Fibroblast of lung (primary cell): ENCODE measurements at regions not wholly inside any gene's neighbourhood (a gene's known extent, or its start where the extent isn't known, plus 50 kb on each side); places are given as distances from the start of the nearest gene placed in this dataset.

ENCODE experiments used
- DNase-seq, 2 donors: peaks; one replicate each; pipeline versions ENCODE4 v3.0.0 to v3.0.0-alpha.2; 2010; ENCODE audit warnings: low read depth in 2 of 2
- H2AFZ ChIP-seq: 2 replicates; pipeline ENCODE4 v1.5.1; 2012; ENCODE audit warnings: low read length, control low read depth, inconsistent platforms
- H3K27ac ChIP-seq: 2 replicates; pipeline ENCODE4 v1.5.1; 2011; ENCODE audit warnings: low read length, control low read depth; ENCODE audit not compliant: insufficient read depth
- H3K27me3 ChIP-seq: 2 replicates; pipeline ENCODE4 v1.5.1; 2011; ENCODE audit warnings: mild to moderate bottlenecking, low read length; ENCODE audit not compliant: control insufficient read depth, insufficient read depth
- H3K36me3 ChIP-seq: 2 replicates; pipeline ENCODE4 v1.5.1; 2011; ENCODE audit warnings: low read length; ENCODE audit not compliant: control insufficient read depth, insufficient read depth
- H3K4me1 ChIP-seq: 2 replicates; pipeline ENCODE4 v1.5.1; 2011; ENCODE audit warnings: low read length; ENCODE audit not compliant: control insufficient read depth, insufficient read depth; ENCODE audit errors: extremely low read depth
- H3K4me2 ChIP-seq: 2 replicates; pipeline ENCODE4 v1.5.1; 2011; ENCODE audit warnings: low read length, control low read depth; ENCODE audit not compliant: insufficient read depth; ENCODE audit errors: extremely low read depth
- H3K4me3 ChIP-seq, 4 experiments: fragments of 200-600 bp in 1 of 4; sonication (generic) in 1 of 4; replicated peaks in 1 of 4; 2 replicates each; pipeline ENCODE4 v1.5.1; 2011 to 2016; ENCODE audit warnings: low read length in 4 of 4, low read depth in 3 of 4, mild to moderate bottlenecking in 3 of 4, control low read depth in 2 of 4, inconsistent platforms in 1 of 4, mixed read lengths in 1 of 4; ENCODE audit not compliant: insufficient read depth in 1 of 4; ENCODE audit errors: control extremely low read depth in 1 of 4
- H3K79me2 ChIP-seq: 2 replicates; pipeline ENCODE4 v1.5.1; 2012; ENCODE audit warnings: mild to moderate bottlenecking, low read length, inconsistent platforms; ENCODE audit not compliant: control insufficient read depth, insufficient read depth
- H3K9ac ChIP-seq: 2 replicates; pipeline ENCODE4 v1.5.1; 2011; ENCODE audit warnings: mild to moderate bottlenecking, low read length, control low read depth; ENCODE audit not compliant: insufficient read depth
- H3K9me3 ChIP-seq: 2 replicates; pipeline ENCODE4 v1.5.1; 2012; ENCODE audit warnings: low read depth, low read length; ENCODE audit not compliant: control insufficient read depth, insufficient read depth
- H4K20me1 ChIP-seq: 2 replicates; pipeline ENCODE4 v1.5.1; 2011; ENCODE audit warnings: low read length; ENCODE audit not compliant: control insufficient read depth, insufficient read depth; ENCODE audit errors: extremely low read depth
- CTCF ChIP-seq, 2 donors: IDR thresholded peaks in 1 of 2; conservative IDR thresholded peaks in 1 of 2; 1 replicate in 1 of 2; 2 replicates in 1 of 2; pipeline ENCODE4 v1.5.1; 2011 to 2012; ENCODE audit warnings: low read length in 2 of 2, control low read depth in 1 of 2, inconsistent platforms in 1 of 2, low read depth in 1 of 2, mild to moderate bottlenecking in 1 of 2
- EZH2 ChIP-seq: IDR thresholded peaks from 2 replicates; pipeline ENCODE4 v1.5.1; 2012; ENCODE audit warnings: low read length, control low read depth, mild to moderate bottlenecking; ENCODE audit errors: missing control alignments

GRCh38 chr5:165576678-165577275, 2071.4 kb downstream of the MAT2B start:
- Histone ChIP-seq H3K4me3 (no peak overlapping the region), H3K4me2 (no peak overlapping the region), H3K79me2 (no peaks in the 10 kb centered on the region), H3K27ac (no peak overlapping the region), H3K9ac (no peak overlapping the region), H3K27me3 (no peaks in the 10 kb centered on the region), H3K4me1 (no peaks in the 10 kb centered on the region), H2AFZ (no peak overlapping the region), H3K9me3 (no peaks in the 10 kb centered on the region), H4K20me1 (no peaks in the 10 kb centered on the region), H3K36me3 (no peaks in the 10 kb centered on the region)
- DNase-seq: no peak
- TF ChIP-seq EZH2 (no peak), CTCF (conservative IDR thresholded peaks at IDR 0.05 in 1 of 2, IDR thresholded peaks at IDR 0.05 in 1 of 2; ENCODE audit: low read depth in 1 of 2, low read length in 2 of 2) (no peak)

- no peak overlapping the region for H2AFZ ChIP-seq
- TF ChIP-seq EZH2: no peak
- no peak for TF ChIP-seq CTCF (conservative IDR thresholded peaks at IDR 0.05 in 1 of 2, IDR thresholded peaks at IDR 0.05 in 1 of 2; ENCODE audit: low read depth in 1 of 2, low read length in 2 of 2)
Observed at GRCh38 chr5:165579911-165580310, 2074.5 kb downstream of the MAT2B start.

GRCh38 chr5:165594693-165595092, 2089.3 kb downstream of the MAT2B start:
- Histone ChIP-seq H4K20me1 (no peaks in the 10 kb centered on the region), H3K36me3 (no peaks in the 10 kb centered on the region)

More at GRCh38 chr5:165579911-165580310, 2074.5 kb downstream of the MAT2B start:
- Histone ChIP-seq H4K20me1 (no peaks in the 10 kb centered on the region), H3K36me3 (no peaks in the 10 kb centered on the region), H3K4me3 (no peak overlapping the region), H3K9ac (no peak overlapping the region), H3K4me1 (no peaks in the 10 kb centered on the region), H3K79me2 (no peaks in the 10 kb centered on the region), H3K27me3 (no peaks in the 10 kb centered on the region), H3K27ac (no peak overlapping the region), H3K4me2 (no peak overlapping the region), H3K9me3 (no peaks in the 10 kb centered on the region)
- peak; percentile 38 to 57 for DNase-seq

More at GRCh38 chr5:165594693-165595092, 2089.3 kb downstream of the MAT2B start:
- H3K9me3 ChIP-seq: no peaks in the 10 kb centered on the region
- DNase-seq: no peak
- no peaks in the 10 kb centered on the region for H3K27me3 ChIP-seq
- TF ChIP-seq EZH2: no peak
- no peak for TF ChIP-seq CTCF (conservative IDR thresholded peaks at IDR 0.05 in 1 of 2, IDR thresholded peaks at IDR 0.05 in 1 of 2; ENCODE audit: low read depth in 1 of 2, low read length in 2 of 2)
- no peak overlapping the region for H3K9ac ChIP-seq
- H2AFZ ChIP-seq: no peak overlapping the region
- no peak overlapping the region for H3K4me2 ChIP-seq
- H3K79me2 ChIP-seq: no peaks in the 10 kb centered on the region
- no peaks in the 10 kb centered on the region for H3K4me1 ChIP-seq
- no peak overlapping the region for H3K27ac ChIP-seq
- H3K4me3 ChIP-seq: no peak overlapping the region
